Neural cell (in vitro differentiated cells): ENCODE measurements at regions not wholly inside any gene's neighbourhood (a gene's known extent, or its start where the extent isn't known, plus 50 kb on each side); places are given as distances from the start of the nearest gene placed in this dataset.

ENCODE experiments used
- EZH2 ChIP-seq: fragments of 200-600, 300-800 bp; shearing (Covaris generic), sonication (generic); IDR thresholded peaks from 2 replicates; pipeline ENCODE4 v1.6.1; 2014; ENCODE audit warnings: antibody characterized with exemption, low read length, borderline replicate concordance, mild to moderate bottlenecking; ENCODE audit not compliant: insufficient read depth, poor library complexity, severe bottlenecking
- POLR2AphosphoS5 ChIP-seq: IDR thresholded peaks from 2 replicates; pipeline ENCODE4 v1.6.1; 2012
- TAF1 ChIP-seq: IDR thresholded peaks from 2 replicates; pipeline ENCODE4 v1.6.1; 2012; ENCODE audit warnings: low read depth
- TF ChIP-seq, protein P1 (sequence below): fragments of 450-650 bp; IDR thresholded peaks from 2 replicates; pipeline ENCODE4 v1.5.1; 2014; ENCODE audit warnings: antibody characterized with exemption, mild to moderate bottlenecking, moderate library complexity; ENCODE audit not compliant: poor library complexity, severe bottlenecking

GRCh38 chr1:224512600-224513151 is 78.1 kb upstream of the WDR26 start:
- TF ChIP-seq EZH2: no peak
- TF ChIP-seq TAF1: no peak
- TF ChIP-seq, protein P1, sequence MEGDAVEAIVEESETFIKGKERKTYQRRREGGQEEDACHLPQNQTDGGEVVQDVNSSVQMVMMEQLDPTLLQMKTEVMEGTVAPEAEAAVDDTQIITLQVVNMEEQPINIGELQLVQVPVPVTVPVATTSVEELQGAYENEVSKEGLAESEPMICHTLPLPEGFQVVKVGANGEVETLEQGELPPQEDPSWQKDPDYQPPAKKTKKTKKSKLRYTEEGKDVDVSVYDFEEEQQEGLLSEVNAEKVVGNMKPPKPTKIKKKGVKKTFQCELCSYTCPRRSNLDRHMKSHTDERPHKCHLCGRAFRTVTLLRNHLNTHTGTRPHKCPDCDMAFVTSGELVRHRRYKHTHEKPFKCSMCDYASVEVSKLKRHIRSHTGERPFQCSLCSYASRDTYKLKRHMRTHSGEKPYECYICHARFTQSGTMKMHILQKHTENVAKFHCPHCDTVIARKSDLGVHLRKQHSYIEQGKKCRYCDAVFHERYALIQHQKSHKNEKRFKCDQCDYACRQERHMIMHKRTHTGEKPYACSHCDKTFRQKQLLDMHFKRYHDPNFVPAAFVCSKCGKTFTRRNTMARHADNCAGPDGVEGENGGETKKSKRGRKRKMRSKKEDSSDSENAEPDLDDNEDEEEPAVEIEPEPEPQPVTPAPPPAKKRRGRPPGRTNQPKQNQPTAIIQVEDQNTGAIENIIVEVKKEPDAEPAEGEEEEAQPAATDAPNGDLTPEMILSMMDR: no peak
- no peak for TF ChIP-seq POLR2AphosphoS5
